ENCODE measurements at regions not wholly inside any gene's neighbourhood (a gene's known extent, or its start where the extent isn't known, plus 50 kb on each side); places are given as distances from the start of the nearest gene placed in this dataset.

GRCh38 chr1:56397409-56397808 lies 182.0 kb downstream of the PLPP3 start:
- no peak overlapping the region for H3K4me3 ChIP-seq (ENCODE audit: severe bottlenecking)
- no peaks in the 10 kb centered on the region for H3K9me3 ChIP-seq (ENCODE audit: severe bottlenecking)
- no peak for ATAC-seq (ENCODE audit: low read depth)
- H3K27ac ChIP-seq (ENCODE audit: poor library complexity, severe bottlenecking) = no peak overlapping the region
- no peaks in the 10 kb centered on the region for H3K36me3 ChIP-seq (ENCODE audit: low read depth)
- no peaks in the 10 kb centered on the region for H3K27me3 ChIP-seq (ENCODE audit: insufficient read depth, poor library complexity, severe bottlenecking)
- no peak for DNase-seq (ENCODE audit: low spot score)
- H3K4me1 ChIP-seq (ENCODE audit: insufficient read depth, poor library complexity, severe bottlenecking) = no peaks in the 10 kb centered on the region
- TF ChIP-seq, protein P1, sequence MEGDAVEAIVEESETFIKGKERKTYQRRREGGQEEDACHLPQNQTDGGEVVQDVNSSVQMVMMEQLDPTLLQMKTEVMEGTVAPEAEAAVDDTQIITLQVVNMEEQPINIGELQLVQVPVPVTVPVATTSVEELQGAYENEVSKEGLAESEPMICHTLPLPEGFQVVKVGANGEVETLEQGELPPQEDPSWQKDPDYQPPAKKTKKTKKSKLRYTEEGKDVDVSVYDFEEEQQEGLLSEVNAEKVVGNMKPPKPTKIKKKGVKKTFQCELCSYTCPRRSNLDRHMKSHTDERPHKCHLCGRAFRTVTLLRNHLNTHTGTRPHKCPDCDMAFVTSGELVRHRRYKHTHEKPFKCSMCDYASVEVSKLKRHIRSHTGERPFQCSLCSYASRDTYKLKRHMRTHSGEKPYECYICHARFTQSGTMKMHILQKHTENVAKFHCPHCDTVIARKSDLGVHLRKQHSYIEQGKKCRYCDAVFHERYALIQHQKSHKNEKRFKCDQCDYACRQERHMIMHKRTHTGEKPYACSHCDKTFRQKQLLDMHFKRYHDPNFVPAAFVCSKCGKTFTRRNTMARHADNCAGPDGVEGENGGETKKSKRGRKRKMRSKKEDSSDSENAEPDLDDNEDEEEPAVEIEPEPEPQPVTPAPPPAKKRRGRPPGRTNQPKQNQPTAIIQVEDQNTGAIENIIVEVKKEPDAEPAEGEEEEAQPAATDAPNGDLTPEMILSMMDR (IDR thresholded peaks at IDR 0.05; ENCODE audit: poor library complexity, severe bottlenecking) = no peak

- Histone ChIP-seq H3K9me3 (ENCODE audit: severe bottlenecking) (no peaks in the 10 kb centered on the region), H3K4me1 (ENCODE audit: insufficient read depth, poor library complexity, severe bottlenecking) (no peaks in the 10 kb centered on the region), H3K36me3 (ENCODE audit: low read depth) (no peaks in the 10 kb centered on the region), H3K27ac (ENCODE audit: poor library complexity, severe bottlenecking) (no peak overlapping the region), H3K27me3 (ENCODE audit: insufficient read depth, poor library complexity, severe bottlenecking) (no peaks in the 10 kb centered on the region), H3K4me3 (ENCODE audit: severe bottlenecking) (no peak overlapping the region)
- ATAC-seq (ENCODE audit: low read depth) (no peak), DNase-seq (ENCODE audit: low spot score) (no peak)
- TF ChIP-seq, protein P1 (IDR thresholded peaks at IDR 0.05; ENCODE audit: poor library complexity, severe bottlenecking) = no peak
These were observed 182.8 kb downstream of the PLPP3 start for GRCh38 chr1:56396581-56396980.

DNA sequence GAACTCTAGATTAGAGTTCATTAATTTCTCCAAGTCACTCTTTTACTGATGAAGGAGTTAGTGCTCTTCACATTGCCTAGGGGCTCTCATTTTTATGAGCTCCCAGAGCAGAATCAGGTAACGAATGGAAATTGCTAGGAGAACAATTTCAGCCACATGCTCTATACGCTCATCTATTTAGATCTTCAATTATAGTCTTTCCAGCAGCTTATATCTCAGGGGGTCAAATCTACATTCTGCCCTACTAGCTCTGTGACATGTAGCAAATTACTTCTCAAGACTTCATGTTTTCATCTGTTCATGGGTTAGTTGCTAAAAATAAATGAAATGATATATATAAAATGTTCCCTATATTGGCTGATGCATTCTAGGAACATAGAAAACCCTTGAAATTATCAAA lies 183.6 kb downstream of the PLPP3 start:
- no peak for DNase-seq (ENCODE audit: low spot score)
- Histone ChIP-seq H3K36me3 (ENCODE audit: low read depth) (no peaks in the 10 kb centered on the region), H3K9me3 (ENCODE audit: severe bottlenecking) (no peaks in the 10 kb centered on the region), H3K4me1 (ENCODE audit: insufficient read depth, poor library complexity, severe bottlenecking) (no peaks in the 10 kb centered on the region), H3K27me3 (ENCODE audit: insufficient read depth, poor library complexity, severe bottlenecking) (no peaks in the 10 kb centered on the region), H3K27ac (ENCODE audit: poor library complexity, severe bottlenecking) (no peak overlapping the region), H3K4me3 (ENCODE audit: severe bottlenecking) (no peak overlapping the region)
- no peak for ATAC-seq (ENCODE audit: low read depth)
- TF ChIP-seq, protein P1 (IDR thresholded peaks at IDR 0.05; ENCODE audit: poor library complexity, severe bottlenecking) = no peak

- no peak for ATAC-seq (ENCODE audit: low read depth)
- H3K27ac ChIP-seq (ENCODE audit: poor library complexity, severe bottlenecking) = no peak overlapping the region
These were observed 185.1 kb downstream of the PLPP3 start for GRCh38 chr1:56394298-56394697.

More at GRCh38 chr1:56394298-56394697, 185.1 kb downstream of the PLPP3 start:
- Histone ChIP-seq H3K4me1 (ENCODE audit: insufficient read depth, poor library complexity, severe bottlenecking) (no peaks in the 10 kb centered on the region), H3K27me3 (ENCODE audit: insufficient read depth, poor library complexity, severe bottlenecking) (no peaks in the 10 kb centered on the region), H3K4me3 (ENCODE audit: severe bottlenecking) (no peak overlapping the region), H3K9me3 (ENCODE audit: severe bottlenecking) (no peaks in the 10 kb centered on the region), H3K36me3 (ENCODE audit: low read depth) (no peaks in the 10 kb centered on the region)
- TF ChIP-seq, protein P1 (IDR thresholded peaks at IDR 0.05; ENCODE audit: poor library complexity, severe bottlenecking) = no peak
- no peak for DNase-seq (ENCODE audit: low spot score)

Data from RWPE2 (cell line).